Globus pallidus (tissue), 1 donor: ENCODE measurements at regions not wholly inside any gene's neighbourhood (a gene's known extent, or its start where the extent isn't known, plus 50 kb on each side); places are given as distances from the start of the nearest gene placed in this dataset.
"Not testable (repeated sequence)": the region's sequence is repeated elsewhere in the genome, so short reads cannot be mapped to it uniquely, and the experiment has no call there.

ENCODE experiments used
- DNase-seq: peaks from one replicate; pipeline ENCODE4 v3.0.0-alpha.2; 2015; ENCODE audit warnings: low spot score

- no peak for DNase-seq
Measured at GRCh38 chr6:3921663-3922062, 72.5 kb downstream of the FAM50B start.

GRCh38 chr6:3922619-3923018, 73.4 kb downstream of the FAM50B start:
- not testable (repeated sequence) for DNase-seq

GRCh38 chr6:3925223-3926149, 76.3 kb downstream of the FAM50B start:
- DNase-seq = not testable (repeated sequence)

GRCh38 chr6:3926150-3926482, 76.9 kb downstream of the FAM50B start:
- no peak for DNase-seq

GRCh38 chr6:3928111-3928510, 78.9 kb downstream of the FAM50B start:
- no peak for DNase-seq

GRCh38 chr6:3929281-3929798, 80.2 kb downstream of the FAM50B start:
- DNase-seq = no peak

- DNase-seq = no peak
Measured at GRCh38 chr6:3937438-3937837, 88.3 kb downstream of the FAM50B start.

- DNase-seq = no peak
Measured at GRCh38 chr6:3938715-3939367, 89.7 kb downstream of the FAM50B start.

GRCh38 chr6:3939368-3939958, 90.3 kb downstream of the FAM50B start:
- no peak for DNase-seq

GRCh38 chr6:3939964-3940363, 90.8 kb downstream of the FAM50B start:
- DNase-seq = no peak

- peak; percentile 75 for DNase-seq
Measured at GRCh38 chr6:3940703-3941102, 91.5 kb downstream of the FAM50B start.

- no peak for DNase-seq
Measured at GRCh38 chr6:3943331-3943765, 94.2 kb downstream of the FAM50B start.

GRCh38 chr6:3944246-3944645, 95.1 kb downstream of the FAM50B start:
- DNase-seq = no peak

GRCh38 chr6:3946778-3947177, 97.6 kb downstream of the FAM50B start:
- no peak for DNase-seq

- no peak for DNase-seq
Measured at GRCh38 chr6:3948866-3949265, 99.7 kb downstream of the FAM50B start.

- DNase-seq = no peak
Measured at GRCh38 chr6:3949521-3949920, 100.3 kb downstream of the FAM50B start.

GRCh38 chr6:3956054-3956453, 106.9 kb downstream of the FAM50B start:
- no peak for DNase-seq

GRCh38 chr6:3957321-3957720, 108.1 kb downstream of the FAM50B start:
- no peak for DNase-seq

- no peak for DNase-seq
Measured at GRCh38 chr6:3958255-3958654, 109.1 kb downstream of the FAM50B start.

- DNase-seq = no peak
Measured at GRCh38 chr6:3959385-3959784, 110.2 kb downstream of the FAM50B start.

- DNase-seq = no peak
Measured at GRCh38 chr6:3960754-3961361, 111.7 kb downstream of the FAM50B start.

GRCh38 chr6:3961581-3962215, 112.5 kb downstream of the FAM50B start:
- no peak for DNase-seq
